ENCODE measurements at regions not wholly inside any gene's neighbourhood (a gene's known extent, or its start where the extent isn't known, plus 50 kb on each side); places are given as distances from the start of the nearest gene placed in this dataset.

DNA sequence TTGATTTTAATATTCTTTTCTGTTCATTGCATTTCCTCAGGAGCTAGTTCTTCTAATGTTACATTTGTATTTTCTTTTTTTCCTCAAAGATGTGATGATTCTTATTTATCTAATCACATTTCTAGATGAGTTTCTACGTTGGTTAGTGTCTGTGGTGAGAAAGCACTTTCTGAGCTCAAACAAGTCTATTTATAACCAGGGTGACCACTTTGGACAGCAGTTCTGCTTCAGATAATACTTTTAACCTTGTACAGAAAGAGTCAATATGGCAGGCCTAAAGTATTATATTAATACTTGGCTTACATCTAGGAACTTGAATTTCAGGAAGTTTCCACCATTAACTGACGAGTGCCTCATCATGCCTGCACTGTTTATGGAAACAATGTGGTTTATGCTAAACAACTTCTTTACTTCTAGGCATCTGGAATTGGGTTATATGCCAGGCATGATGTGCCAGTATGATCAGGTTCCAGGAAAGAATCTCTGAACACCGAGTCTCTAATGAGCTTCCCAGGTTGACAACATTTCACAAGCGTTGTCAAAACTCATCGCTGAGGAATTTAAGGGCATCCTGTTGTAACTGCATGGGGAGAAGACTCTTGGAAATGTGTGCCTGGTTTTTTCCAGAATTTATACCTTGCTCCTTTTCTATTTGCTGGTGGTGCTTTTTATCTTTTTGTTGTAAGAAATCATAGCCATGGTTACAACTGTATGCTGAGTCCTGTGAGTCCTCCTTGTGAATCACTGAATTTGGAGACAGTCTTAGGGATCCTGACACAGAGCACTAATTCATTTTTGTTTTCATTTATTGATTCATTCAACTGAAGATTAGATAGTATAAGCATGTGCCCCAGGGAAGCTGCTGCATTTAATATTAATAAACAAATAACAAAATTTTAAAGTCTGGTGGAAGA, 344.4 kb upstream of the PCDH9 start:
- TF ChIP-seq EZH2 (IDR thresholded peaks at IDR 0.05; ENCODE audit: borderline replicate concordance, control insufficient read depth, low read depth, low read length) (no peak), FOS (IDR thresholded peaks at IDR 0.05; ENCODE audit: borderline replicate concordance, extremely low read depth, insufficient read length) (no peak), TCF12 (IDR thresholded peaks at IDR 0.05; ENCODE audit: low read depth, low read length) (no peak), SIX5 (IDR thresholded peaks at IDR 0.05; ENCODE audit: low read depth, low read length, severe bottlenecking) (no peak), POLR2A (IDR thresholded peaks at IDR 0.05; ENCODE audit: low read depth, low read length) (no peak)
- TF ChIP-seq, protein P1, sequence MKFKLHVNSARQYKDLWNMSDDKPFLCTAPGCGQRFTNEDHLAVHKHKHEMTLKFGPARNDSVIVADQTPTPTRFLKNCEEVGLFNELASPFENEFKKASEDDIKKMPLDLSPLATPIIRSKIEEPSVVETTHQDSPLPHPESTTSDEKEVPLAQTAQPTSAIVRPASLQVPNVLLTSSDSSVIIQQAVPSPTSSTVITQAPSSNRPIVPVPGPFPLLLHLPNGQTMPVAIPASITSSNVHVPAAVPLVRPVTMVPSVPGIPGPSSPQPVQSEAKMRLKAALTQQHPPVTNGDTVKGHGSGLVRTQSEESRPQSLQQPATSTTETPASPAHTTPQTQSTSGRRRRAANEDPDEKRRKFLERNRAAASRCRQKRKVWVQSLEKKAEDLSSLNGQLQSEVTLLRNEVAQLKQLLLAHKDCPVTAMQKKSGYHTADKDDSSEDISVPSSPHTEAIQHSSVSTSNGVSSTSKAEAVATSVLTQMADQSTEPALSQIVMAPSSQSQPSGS (IDR thresholded peaks at IDR 0.05; ENCODE audit: low read length): no peak
- TF ChIP-seq, protein P2, sequence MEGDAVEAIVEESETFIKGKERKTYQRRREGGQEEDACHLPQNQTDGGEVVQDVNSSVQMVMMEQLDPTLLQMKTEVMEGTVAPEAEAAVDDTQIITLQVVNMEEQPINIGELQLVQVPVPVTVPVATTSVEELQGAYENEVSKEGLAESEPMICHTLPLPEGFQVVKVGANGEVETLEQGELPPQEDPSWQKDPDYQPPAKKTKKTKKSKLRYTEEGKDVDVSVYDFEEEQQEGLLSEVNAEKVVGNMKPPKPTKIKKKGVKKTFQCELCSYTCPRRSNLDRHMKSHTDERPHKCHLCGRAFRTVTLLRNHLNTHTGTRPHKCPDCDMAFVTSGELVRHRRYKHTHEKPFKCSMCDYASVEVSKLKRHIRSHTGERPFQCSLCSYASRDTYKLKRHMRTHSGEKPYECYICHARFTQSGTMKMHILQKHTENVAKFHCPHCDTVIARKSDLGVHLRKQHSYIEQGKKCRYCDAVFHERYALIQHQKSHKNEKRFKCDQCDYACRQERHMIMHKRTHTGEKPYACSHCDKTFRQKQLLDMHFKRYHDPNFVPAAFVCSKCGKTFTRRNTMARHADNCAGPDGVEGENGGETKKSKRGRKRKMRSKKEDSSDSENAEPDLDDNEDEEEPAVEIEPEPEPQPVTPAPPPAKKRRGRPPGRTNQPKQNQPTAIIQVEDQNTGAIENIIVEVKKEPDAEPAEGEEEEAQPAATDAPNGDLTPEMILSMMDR (IDR thresholded peaks at IDR 0.05 in 2 of 3, conservative IDR thresholded peaks at IDR 0.05 in 1 of 3; ENCODE audit: control insufficient read depth in 2 of 3, extremely low read depth in 1 of 3, insufficient read depth in 1 of 3, low read depth in 3 of 3, low read length in 3 of 3): no peak
- TF ChIP-seq, protein P3, sequence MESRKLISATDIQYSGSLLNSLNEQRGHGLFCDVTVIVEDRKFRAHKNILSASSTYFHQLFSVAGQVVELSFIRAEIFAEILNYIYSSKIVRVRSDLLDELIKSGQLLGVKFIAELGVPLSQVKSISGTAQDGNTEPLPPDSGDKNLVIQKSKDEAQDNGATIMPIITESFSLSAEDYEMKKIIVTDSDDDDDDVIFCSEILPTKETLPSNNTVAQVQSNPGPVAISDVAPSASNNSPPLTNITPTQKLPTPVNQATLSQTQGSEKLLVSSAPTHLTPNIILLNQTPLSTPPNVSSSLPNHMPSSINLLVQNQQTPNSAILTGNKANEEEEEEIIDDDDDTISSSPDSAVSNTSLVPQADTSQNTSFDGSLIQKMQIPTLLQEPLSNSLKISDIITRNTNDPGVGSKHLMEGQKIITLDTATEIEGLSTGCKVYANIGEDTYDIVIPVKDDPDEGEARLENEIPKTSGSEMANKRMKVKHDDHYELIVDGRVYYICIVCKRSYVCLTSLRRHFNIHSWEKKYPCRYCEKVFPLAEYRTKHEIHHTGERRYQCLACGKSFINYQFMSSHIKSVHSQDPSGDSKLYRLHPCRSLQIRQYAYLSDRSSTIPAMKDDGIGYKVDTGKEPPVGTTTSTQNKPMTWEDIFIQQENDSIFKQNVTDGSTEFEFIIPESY (IDR thresholded peaks at IDR 0.05): no peak
